H9 (cell line): ENCODE measurements at regions not wholly inside any gene's neighbourhood (a gene's known extent, or its start where the extent isn't known, plus 50 kb on each side); places are given as distances from the start of the nearest gene placed in this dataset.

ENCODE experiments used
- DNase-seq: peaks from one replicate; pipeline ENCODE4 v3.0.0-alpha.2; 2017
- H2AFZ ChIP-seq: one replicate; pipeline ENCODE4 v1.6.1; 2013; ENCODE audit warnings: mild to moderate bottlenecking, low read length, control low read depth, moderate library complexity
- H2AK5ac ChIP-seq: 2 replicates; pipeline ENCODE4 v1.6.1; 2013; ENCODE audit warnings: low read length, control low read depth, mixed read lengths; ENCODE audit not compliant: insufficient read length
- H2BK120ac ChIP-seq: one replicate; pipeline ENCODE4 v1.6.1; 2013; ENCODE audit warnings: low read depth, mild to moderate bottlenecking, low read length, control low read depth, inconsistent platforms; ENCODE audit not compliant: poor library complexity, severe bottlenecking
- H2BK12ac ChIP-seq: 2 replicates; pipeline ENCODE4 v1.6.1; 2013; ENCODE audit warnings: low read length, control low read depth, mixed read lengths, low read depth; ENCODE audit not compliant: insufficient read length
- H2BK15ac ChIP-seq: 2 replicates; pipeline ENCODE4 v1.6.1; 2013; ENCODE audit warnings: low read depth, low read length, control low read depth
- H2BK20ac ChIP-seq: one replicate; pipeline ENCODE4 v1.6.1; 2013; ENCODE audit warnings: low read depth, mild to moderate bottlenecking, low read length, control low read depth, inconsistent platforms; ENCODE audit not compliant: poor library complexity, severe bottlenecking
- H2BK5ac ChIP-seq: 2 replicates; pipeline ENCODE4 v1.6.1; 2013; ENCODE audit warnings: low read length, control low read depth, mixed read lengths; ENCODE audit not compliant: insufficient read length
- H3K14ac ChIP-seq: 2 replicates; pipeline ENCODE4 v1.6.1; 2013; ENCODE audit warnings: low read length, control low read depth; ENCODE audit not compliant: insufficient read depth
- H3K18ac ChIP-seq: 2 replicates; pipeline ENCODE4 v1.6.1; 2013; ENCODE audit warnings: low read depth, mild to moderate bottlenecking, mixed read lengths, low read length, control low read depth; ENCODE audit not compliant: insufficient read length
- H3K23ac ChIP-seq: 2 replicates; pipeline ENCODE4 v1.6.1; 2013; ENCODE audit warnings: low read length, control low read depth, mixed read lengths, low read depth; ENCODE audit not compliant: insufficient read length
- H3K23me2 ChIP-seq: 2 replicates; pipeline ENCODE4 v1.6.1; 2013; ENCODE audit warnings: low read depth, mild to moderate bottlenecking, mixed read lengths, low read length, control low read depth; ENCODE audit not compliant: insufficient read length, poor library complexity, severe bottlenecking
- H3K27ac ChIP-seq: 2 replicates; pipeline ENCODE4 v1.5.1; 2013; ENCODE audit warnings: low read length, control low read depth, mixed read lengths, low read depth; ENCODE audit not compliant: insufficient read length
- H3K27me3 ChIP-seq: 2 replicates; pipeline ENCODE4 v1.6.1; 2013; ENCODE audit warnings: low read length, control low read depth, inconsistent platforms; ENCODE audit not compliant: insufficient read depth
- H3K4ac ChIP-seq: 2 replicates; pipeline ENCODE4 v1.6.1; 2013; ENCODE audit warnings: low read depth, mild to moderate bottlenecking, control low read depth, inconsistent platforms, low read length, moderate library complexity
- H3K4me1 ChIP-seq: 2 replicates; pipeline ENCODE4 v1.6.1; 2013; ENCODE audit warnings: low read length, control low read depth, inconsistent platforms; ENCODE audit not compliant: insufficient read depth
- H3K4me2 ChIP-seq: 2 replicates; pipeline ENCODE4 v1.6.1; 2013; ENCODE audit warnings: low read length, control low read depth, mixed read lengths; ENCODE audit not compliant: insufficient read length, insufficient read depth
- H3K56ac ChIP-seq: 2 replicates; pipeline ENCODE4 v1.6.1; 2013; ENCODE audit warnings: low read depth, mild to moderate bottlenecking, mixed read lengths, low read length, control low read depth; ENCODE audit not compliant: insufficient read length
- H3K79me1 ChIP-seq: 2 replicates; pipeline ENCODE4 v1.6.1; 2013; ENCODE audit warnings: low read depth, mild to moderate bottlenecking, moderate library complexity, low read length, control low read depth, inconsistent platforms; ENCODE audit not compliant: insufficient read depth, poor library complexity, severe bottlenecking
- H3K79me2 ChIP-seq: 2 replicates; pipeline ENCODE4 v1.6.1; 2013; ENCODE audit warnings: low read length, control low read depth, inconsistent platforms; ENCODE audit not compliant: insufficient read depth
- H3K9ac ChIP-seq: 2 replicates; pipeline ENCODE4 v1.6.1; 2013; ENCODE audit warnings: low read length, control low read depth, mixed read lengths; ENCODE audit not compliant: insufficient read length; ENCODE audit errors: extremely low read depth
- H3K9me3 ChIP-seq: one replicate; pipeline ENCODE4 v1.6.1; 2013; ENCODE audit warnings: low read depth, low read length, inconsistent platforms; ENCODE audit not compliant: control insufficient read depth
- H3T11ph ChIP-seq: one replicate; pipeline ENCODE4 v1.6.1; 2013; ENCODE audit warnings: mild to moderate bottlenecking, low read length, control low read depth, inconsistent platforms
- H4K20me1 ChIP-seq: one replicate; pipeline ENCODE4 v1.6.1; 2013; ENCODE audit not compliant: control insufficient read depth, insufficient read length, insufficient read depth
- H4K5ac ChIP-seq: 2 replicates; pipeline ENCODE4 v1.6.1; 2013; ENCODE audit warnings: low read depth, mild to moderate bottlenecking, mixed read lengths, low read length, control low read depth; ENCODE audit not compliant: insufficient read length
- H4K8ac ChIP-seq: replicated peaks from 2 replicates; pipeline ENCODE4 v1.6.1; 2013; ENCODE audit warnings: low read length, control low read depth, mixed read lengths, low read depth; ENCODE audit not compliant: insufficient read length
- H4K91ac ChIP-seq: 2 replicates; pipeline ENCODE4 v1.6.1; 2013; ENCODE audit warnings: low read depth, mild to moderate bottlenecking, moderate library complexity, mixed read lengths, low read length, control low read depth; ENCODE audit not compliant: insufficient read length
- H3K27ac Mint-ChIP-seq, 3 experiments: 2 replicates in 2 of 3; 3 replicates in 1 of 3; pipeline ENCODE4 v1.8.0; 2020 to 2021; ENCODE audit warnings: mixed read lengths in 3 of 3, mild to moderate bottlenecking in 1 of 3, moderate library complexity in 1 of 3
- H3K27me3 Mint-ChIP-seq: 2 replicates; pipeline ENCODE4 v1.8.0; 2021; ENCODE audit warnings: low read depth, mild to moderate bottlenecking, moderate library complexity, mixed read lengths
- H3K36me3 Mint-ChIP-seq, 3 experiments: 2 replicates in 2 of 3; 3 replicates in 1 of 3; pipeline ENCODE4 v1.8.0; 2020 to 2021; ENCODE audit warnings: low read depth in 3 of 3, mixed read lengths in 3 of 3; ENCODE audit not compliant: insufficient read depth in 1 of 3
- H3K4me1 Mint-ChIP-seq, 2 experiments: 2 replicates each; pipeline ENCODE4 v1.8.0; 2020; ENCODE audit warnings: mixed read lengths in 2 of 2
- H3K4me3 Mint-ChIP-seq, 2 experiments: 2 replicates in 1 of 2; 3 replicates in 1 of 2; pipeline ENCODE4 v1.8.0; 2020 to 2021; ENCODE audit warnings: mild to moderate bottlenecking in 2 of 2, mixed read lengths in 2 of 2, moderate library complexity in 1 of 2
- H3K9me3 Mint-ChIP-seq, 2 experiments: 2 replicates in 1 of 2; 3 replicates in 1 of 2; pipeline ENCODE4 v1.8.0; 2020; ENCODE audit warnings: mild to moderate bottlenecking in 2 of 2, mixed read lengths in 2 of 2, moderate library complexity in 1 of 2
- WGBS: extraction: QIAGEN DNeasy Blood & Tissue Kit; methylation state at CpG from one replicate; pipeline ENCODE4 v1.1.7; 2013; ENCODE audit warnings: missing lambda C conversion rate, low lambda C conversion rate, mixed read lengths; ENCODE audit not compliant: insufficient read length; ENCODE audit errors: extremely low coverage; 5-methylcytosine and 5-hydroxymethylcytosine counted together
- TF ChIP-seq, protein P1 (sequence below): fragments of 200-600 bp; sonication (generic); conservative IDR thresholded peaks from 3 replicates; pipeline ENCODE4 v1.8.0; 2021; ENCODE audit warnings: antibody characterized with exemption, mild to moderate bottlenecking

- Mint-ChIP-seq H3K9me3 (no peaks in the 10 kb centered on the region), H3K27me3 (peaks cover 7% of the 10 kb centered on the region), H3K4me3 (no peak overlapping the region), H3K36me3 (no peaks in the 10 kb centered on the region), H3K4me1 (peaks cover 14 to 18% of the 10 kb centered on the region in 2 experiments), H3K27ac (peak overlapping the region in 1 of 3 experiments; percentile 41; a peak in 1 of 7 replicates)
- no peak overlapping the region for H2AK5ac ChIP-seq
- no peak overlapping the region for H2BK120ac ChIP-seq
- no peaks in the 10 kb centered on the region for H3K9me3 ChIP-seq
- no peak overlapping the region for H4K5ac ChIP-seq
- no peak overlapping the region for H3K9ac ChIP-seq
- H3K56ac ChIP-seq, result no peak overlapping the region
- no peak overlapping the region for H3K4ac ChIP-seq
- no peak overlapping the region for H3K27ac ChIP-seq
- H3K23ac ChIP-seq, result no peak overlapping the region
- H4K91ac ChIP-seq, result no peak overlapping the region
- H3K4me1 ChIP-seq, result no peaks in the 10 kb centered on the region
- no peak overlapping the region for H4K8ac ChIP-seq
- H2AFZ ChIP-seq, result no peak overlapping the region
- no peaks in the 10 kb centered on the region for H3K79me2 ChIP-seq
- TF ChIP-seq, protein P1, sequence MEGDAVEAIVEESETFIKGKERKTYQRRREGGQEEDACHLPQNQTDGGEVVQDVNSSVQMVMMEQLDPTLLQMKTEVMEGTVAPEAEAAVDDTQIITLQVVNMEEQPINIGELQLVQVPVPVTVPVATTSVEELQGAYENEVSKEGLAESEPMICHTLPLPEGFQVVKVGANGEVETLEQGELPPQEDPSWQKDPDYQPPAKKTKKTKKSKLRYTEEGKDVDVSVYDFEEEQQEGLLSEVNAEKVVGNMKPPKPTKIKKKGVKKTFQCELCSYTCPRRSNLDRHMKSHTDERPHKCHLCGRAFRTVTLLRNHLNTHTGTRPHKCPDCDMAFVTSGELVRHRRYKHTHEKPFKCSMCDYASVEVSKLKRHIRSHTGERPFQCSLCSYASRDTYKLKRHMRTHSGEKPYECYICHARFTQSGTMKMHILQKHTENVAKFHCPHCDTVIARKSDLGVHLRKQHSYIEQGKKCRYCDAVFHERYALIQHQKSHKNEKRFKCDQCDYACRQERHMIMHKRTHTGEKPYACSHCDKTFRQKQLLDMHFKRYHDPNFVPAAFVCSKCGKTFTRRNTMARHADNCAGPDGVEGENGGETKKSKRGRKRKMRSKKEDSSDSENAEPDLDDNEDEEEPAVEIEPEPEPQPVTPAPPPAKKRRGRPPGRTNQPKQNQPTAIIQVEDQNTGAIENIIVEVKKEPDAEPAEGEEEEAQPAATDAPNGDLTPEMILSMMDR, result no peak
- H4K20me1 ChIP-seq, result no peaks in the 10 kb centered on the region
- H3K18ac ChIP-seq, result no peak overlapping the region
- no peaks in the 10 kb centered on the region for H3K23me2 ChIP-seq
- no peak overlapping the region for H2BK15ac ChIP-seq
- no peak for DNase-seq
- no peaks in the 10 kb centered on the region for H3K79me1 ChIP-seq
- H3K4me2 ChIP-seq, result no peak overlapping the region
- no peak overlapping the region for H2BK5ac ChIP-seq
- no peak overlapping the region for H3T11ph ChIP-seq
- no peak overlapping the region for H2BK12ac ChIP-seq
- H3K14ac ChIP-seq, result no peak overlapping the region
- no peak overlapping the region for H2BK20ac ChIP-seq
- H3K27me3 ChIP-seq, result no peaks in the 10 kb centered on the region
- WGBS, result no CpG with 5 or more reads among the region's 22 CpGs
Measured at GRCh38 chr5:3225201-3225960, 370.3 kb upstream of the IRX1 start.
